HCT116 (cell line): ENCODE measurements at regions not wholly inside any gene's neighbourhood (a gene's known extent, or its start where the extent isn't known, plus 50 kb on each side); places are given as distances from the start of the nearest gene placed in this dataset.

ENCODE experiments used
- ATAC-seq: fragments of 200-7000 bp; cut with Tn5 transposase; 2 replicates; pipeline ENCODE4 v1.9.1; 2020; ENCODE audit warnings: mild to moderate bottlenecking, moderate library complexity
- BruUV-seq: library from RNA; stranded (reverse); fragments of 400-500 nt; replicated peaks from 2 replicates; lab custom pipeline; 2021; lab: Mats Ljungman, UMichigan
- CTCF ChIA-PET: fragments of 300-600 bp; sonication (Branson Sonifier 250); formaldehyde crosslinking; loops from one replicate; lab custom pipeline; 2021; ENCODE audit warnings: antibody characterized with exemption; lab: Charles Lee
- POLR2A ChIA-PET: fragments of 300-600, 350-600 bp; sonication (Branson Sonifier 250); formaldehyde crosslinking; loops from one replicate; lab custom pipeline; 2021; ENCODE audit warnings: antibody characterized with exemption; lab: Charles Lee
- RAD21 ChIA-PET, 2 experiments: fragments of 300-600 bp; sonication (Branson Sonifier 250); formaldehyde crosslinking; loops; one replicate each; lab custom pipeline; 2023; ENCODE audit warnings: low total read pairs in 2 of 2; ENCODE audit not compliant: uncharacterized antibody in 2 of 2, unreplicated experiment in 2 of 2, low non-redundant PET in 1 of 2; lab: Charles Lee
- DNase-seq: peaks from one replicate; pipeline ENCODE4 v3.0.0-alpha.2; 2010; ENCODE audit warnings: low read depth, low spot score
- H2AFZ ChIP-seq: fragments of 200-600 bp; shearing (Covaris generic), sonication (generic); 2 replicates; pipeline ENCODE4 v1.6.1; 2017; ENCODE audit warnings: low read depth, mixed run types, mixed read lengths, antibody characterized with exemption, low read length; ENCODE audit not compliant: poor library complexity, severe bottlenecking
- H3K27ac ChIP-seq: 2 replicates; pipeline ENCODE4 v1.5.1; 2012; ENCODE audit warnings: low read depth, low read length
- H3K27me3 ChIP-seq: fragments of 200-600 bp; sonication (generic); 2 replicates; pipeline ENCODE4 v1.6.1; 2016; ENCODE audit warnings: mixed run types, low read length, mixed read lengths; ENCODE audit not compliant: insufficient read depth
- H3K36me3 ChIP-seq, 2 experiments: fragments of 200-500 bp in 1 of 2; fragments of 200-600 bp in 1 of 2; sonication (Bioruptor generic) in 1 of 2; sonication (generic) in 1 of 2; 2 replicates each; pipeline versions ENCODE4 v1.5.1 to v1.6.1; 2014 to 2016; ENCODE audit warnings: low read length in 2 of 2, inconsistent platforms in 1 of 2, mixed read lengths in 1 of 2, mixed run types in 1 of 2; ENCODE audit not compliant: insufficient read depth in 2 of 2, control insufficient read depth in 1 of 2
- H3K4me1 ChIP-seq, 2 experiments: fragments of 200-600 bp in 1 of 2; sonication (generic) in 1 of 2; 2 replicates each; pipeline versions ENCODE4 v1.5.1 to v1.6.1; 2012 to 2017; ENCODE audit warnings: low read length in 2 of 2, inconsistent platforms in 1 of 2, mild to moderate bottlenecking in 1 of 2, mixed read lengths in 1 of 2, mixed run types in 1 of 2, moderate library complexity in 1 of 2; ENCODE audit not compliant: insufficient read depth in 2 of 2, control insufficient read depth in 1 of 2
- H3K4me2 ChIP-seq: fragments of 200-600 bp; sonication (generic); 2 replicates; pipeline ENCODE4 v1.6.1; 2017; ENCODE audit warnings: mixed run types, low read length, mixed read lengths
- H3K4me3 ChIP-seq, 2 experiments: fragments of 200-600 bp in 1 of 2; sonication (generic) in 1 of 2; replicated peaks in 1 of 2; 2 replicates each; pipeline ENCODE4 v1.5.1; 2011 to 2016; ENCODE audit warnings: low read length in 2 of 2, control low read depth in 1 of 2, low read depth in 1 of 2, mild to moderate bottlenecking in 1 of 2, mixed read lengths in 1 of 2, mixed run types in 1 of 2
- H3K79me2 ChIP-seq: fragments of 200-600 bp; sonication (generic); 2 replicates; pipeline ENCODE4 v1.6.1; 2017; ENCODE audit warnings: mild to moderate bottlenecking, mixed run types, low read length, moderate library complexity, mixed read lengths; ENCODE audit not compliant: insufficient read depth
- H3K9ac ChIP-seq: fragments of 200-600 bp; sonication (generic); 2 replicates; pipeline ENCODE4 v1.6.1; 2016; ENCODE audit warnings: low read length, mixed read lengths
- H3K9me2 ChIP-seq: fragments of 200-600 bp; sonication (generic), shearing (Covaris generic); 2 replicates; pipeline ENCODE4 v1.6.1; 2017; ENCODE audit warnings: mixed run types, mild to moderate bottlenecking, moderate library complexity; ENCODE audit not compliant: insufficient read depth
- H3K9me3 ChIP-seq, 2 experiments: fragments of 200-500 bp in 1 of 2; fragments of 200-600 bp in 1 of 2; sonication (Bioruptor generic) in 1 of 2; sonication (generic) in 1 of 2; 2 replicates each; pipeline ENCODE4 v1.6.1; 2014 to 2017; ENCODE audit warnings: low read length in 2 of 2, mixed read lengths in 2 of 2, inconsistent platforms in 1 of 2, low read depth in 1 of 2, mild to moderate bottlenecking in 1 of 2, mixed run types in 1 of 2, moderate library complexity in 1 of 2; ENCODE audit not compliant: control insufficient read depth in 1 of 2, insufficient read depth in 1 of 2
- H4K20me1 ChIP-seq: fragments of 200-600 bp; sonication (generic), shearing (Covaris generic); 2 replicates; pipeline ENCODE4 v1.6.1; 2017; ENCODE audit warnings: mixed run types, mild to moderate bottlenecking, moderate library complexity; ENCODE audit not compliant: insufficient read depth
- ATF3 ChIP-seq: IDR thresholded peaks from 2 replicates; pipeline ENCODE4 v1.6.1; 2012
- CBX3 ChIP-seq: IDR thresholded peaks from 2 replicates; pipeline ENCODE4 v1.6.1; 2012; ENCODE audit warnings: low read depth
- CEBPB ChIP-seq: IDR thresholded peaks from 2 replicates; pipeline ENCODE4 v1.6.1; 2012; ENCODE audit warnings: low read depth
- EGR1 ChIP-seq: IDR thresholded peaks from 2 replicates; pipeline ENCODE4 v1.6.1; 2012; ENCODE audit warnings: low read depth
- EZH2phosphoT487 ChIP-seq: fragments of 200-600 bp; IDR thresholded peaks from 2 replicates; pipeline ENCODE4 v1.6.1; 2018; ENCODE audit warnings: antibody characterized with exemption, borderline replicate concordance
- FOSL1 ChIP-seq: IDR thresholded peaks from 2 replicates; pipeline ENCODE4 v1.6.1; 2012; ENCODE audit warnings: low read depth
- POLR2AphosphoS5 ChIP-seq: IDR thresholded peaks from 2 replicates; pipeline ENCODE4 v1.6.1; 2011; ENCODE audit warnings: mild to moderate bottlenecking, low read depth, low read length, moderate library complexity
- RAD21 ChIP-seq: IDR thresholded peaks from 2 replicates; pipeline ENCODE4 v1.6.1; 2012; ENCODE audit warnings: low read depth, mild to moderate bottlenecking
- SP1 ChIP-seq: IDR thresholded peaks from 2 replicates; pipeline ENCODE4 v1.6.1; 2012; ENCODE audit warnings: low read depth
- YY1 ChIP-seq: IDR thresholded peaks from 2 replicates; pipeline ENCODE4 v1.6.1; 2011; ENCODE audit warnings: low read length, low read depth, moderate library complexity, mild to moderate bottlenecking; ENCODE audit not compliant: insufficient replicate concordance; ENCODE audit errors: extremely low read depth
- ZFX ChIP-seq: fragments of 450-650 bp; IDR thresholded peaks from 2 replicates; pipeline ENCODE4 v1.6.1; 2017
- ZNF274 ChIP-seq: fragments of 200-500 bp; sonication (Bioruptor generic); IDR thresholded peaks from 2 replicates; pipeline ENCODE4 v1.6.1; 2014; ENCODE audit warnings: mild to moderate bottlenecking, low read depth, low read length, inconsistent platforms
- intact Hi-C: fragments of 100-400 bp; cut with micrococcal nuclease; formaldehyde crosslinking; loops from 2 replicates; pipeline ENCODE4 v1.10.0; 2022
- TF ChIP-seq, protein P1 (sequence below): IDR thresholded peaks from 2 replicates; pipeline ENCODE4 v1.6.1; 2012; ENCODE audit warnings: low read depth
- TF ChIP-seq, protein P2 (sequence below), 3 experiments: fragments of 200-600 bp in 1 of 3; sonication (generic) in 1 of 3; IDR thresholded peaks in 2 of 3; conservative IDR thresholded peaks in 1 of 3; 2 replicates each; pipeline ENCODE4 v1.5.1; 2012 to 2017; ENCODE audit warnings: low read depth in 2 of 3, low read length in 2 of 3, antibody characterized with exemption in 1 of 3, borderline replicate concordance in 1 of 3, control low read depth in 1 of 3, mild to moderate bottlenecking in 1 of 3, mixed read lengths in 1 of 3, mixed run types in 1 of 3, moderate library complexity in 1 of 3; ENCODE audit not compliant: insufficient read depth in 1 of 3

DNA sequence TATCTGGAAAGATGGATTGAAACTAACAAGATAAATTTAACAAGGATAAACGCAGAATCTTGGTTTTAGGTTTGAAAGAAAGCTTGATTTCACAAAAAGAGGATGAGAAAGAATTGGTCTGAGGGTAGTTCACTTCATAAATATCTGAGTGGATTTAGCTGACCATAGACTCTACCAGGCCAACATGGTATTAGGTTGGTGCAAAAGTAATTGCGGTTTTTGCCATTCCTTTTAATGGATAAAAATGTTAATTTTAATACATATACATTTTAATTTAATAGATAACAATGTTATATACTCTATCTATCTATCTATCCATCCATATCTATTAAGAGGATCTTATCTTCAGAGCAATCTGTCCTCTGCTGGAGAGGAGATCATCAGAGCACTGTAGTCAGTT lies 70.2 kb upstream of the PLXNA2 start:
- Histone ChIP-seq H3K4me3 (no peak overlapping the region), H3K4me2 (no peak overlapping the region), H3K27ac (no peak overlapping the region), H3K9ac (no peak overlapping the region), H3K9me3 (no peaks in the 10 kb centered on the region), H3K36me3 (no peaks in the 10 kb centered on the region), H3K79me2 (no peaks in the 10 kb centered on the region), H3K9me2 (no peaks in the 10 kb centered on the region), H4K20me1 (no peaks in the 10 kb centered on the region), H3K27me3 (peaks cover 10% of the 10 kb centered on the region; the same call in 1 of the 2 replicates), H2AFZ (no peak overlapping the region), H3K4me1 (no peaks in the 10 kb centered on the region)
- RAD21 ChIA-PET = no interaction called here
- CTCF ChIA-PET = no interaction called here
- TF ChIP-seq, protein P1, sequence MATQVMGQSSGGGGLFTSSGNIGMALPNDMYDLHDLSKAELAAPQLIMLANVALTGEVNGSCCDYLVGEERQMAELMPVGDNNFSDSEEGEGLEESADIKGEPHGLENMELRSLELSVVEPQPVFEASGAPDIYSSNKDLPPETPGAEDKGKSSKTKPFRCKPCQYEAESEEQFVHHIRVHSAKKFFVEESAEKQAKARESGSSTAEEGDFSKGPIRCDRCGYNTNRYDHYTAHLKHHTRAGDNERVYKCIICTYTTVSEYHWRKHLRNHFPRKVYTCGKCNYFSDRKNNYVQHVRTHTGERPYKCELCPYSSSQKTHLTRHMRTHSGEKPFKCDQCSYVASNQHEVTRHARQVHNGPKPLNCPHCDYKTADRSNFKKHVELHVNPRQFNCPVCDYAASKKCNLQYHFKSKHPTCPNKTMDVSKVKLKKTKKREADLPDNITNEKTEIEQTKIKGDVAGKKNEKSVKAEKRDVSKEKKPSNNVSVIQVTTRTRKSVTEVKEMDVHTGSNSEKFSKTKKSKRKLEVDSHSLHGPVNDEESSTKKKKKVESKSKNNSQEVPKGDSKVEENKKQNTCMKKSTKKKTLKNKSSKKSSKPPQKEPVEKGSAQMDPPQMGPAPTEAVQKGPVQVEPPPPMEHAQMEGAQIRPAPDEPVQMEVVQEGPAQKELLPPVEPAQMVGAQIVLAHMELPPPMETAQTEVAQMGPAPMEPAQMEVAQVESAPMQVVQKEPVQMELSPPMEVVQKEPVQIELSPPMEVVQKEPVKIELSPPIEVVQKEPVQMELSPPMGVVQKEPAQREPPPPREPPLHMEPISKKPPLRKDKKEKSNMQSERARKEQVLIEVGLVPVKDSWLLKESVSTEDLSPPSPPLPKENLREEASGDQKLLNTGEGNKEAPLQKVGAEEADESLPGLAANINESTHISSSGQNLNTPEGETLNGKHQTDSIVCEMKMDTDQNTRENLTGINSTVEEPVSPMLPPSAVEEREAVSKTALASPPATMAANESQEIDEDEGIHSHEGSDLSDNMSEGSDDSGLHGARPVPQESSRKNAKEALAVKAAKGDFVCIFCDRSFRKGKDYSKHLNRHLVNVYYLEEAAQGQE = no peak
- TF ChIP-seq EGR1 (no peak), POLR2AphosphoS5 (no peak), RAD21 (no peak), YY1 (no peak), CEBPB (no peak), ATF3 (no peak), ZFX (no peak), ZNF274 (no peak), CBX3 (no peak), EZH2phosphoT487 (no peak), FOSL1 (no peak), SP1 (no peak)
- TF ChIP-seq, protein P2, sequence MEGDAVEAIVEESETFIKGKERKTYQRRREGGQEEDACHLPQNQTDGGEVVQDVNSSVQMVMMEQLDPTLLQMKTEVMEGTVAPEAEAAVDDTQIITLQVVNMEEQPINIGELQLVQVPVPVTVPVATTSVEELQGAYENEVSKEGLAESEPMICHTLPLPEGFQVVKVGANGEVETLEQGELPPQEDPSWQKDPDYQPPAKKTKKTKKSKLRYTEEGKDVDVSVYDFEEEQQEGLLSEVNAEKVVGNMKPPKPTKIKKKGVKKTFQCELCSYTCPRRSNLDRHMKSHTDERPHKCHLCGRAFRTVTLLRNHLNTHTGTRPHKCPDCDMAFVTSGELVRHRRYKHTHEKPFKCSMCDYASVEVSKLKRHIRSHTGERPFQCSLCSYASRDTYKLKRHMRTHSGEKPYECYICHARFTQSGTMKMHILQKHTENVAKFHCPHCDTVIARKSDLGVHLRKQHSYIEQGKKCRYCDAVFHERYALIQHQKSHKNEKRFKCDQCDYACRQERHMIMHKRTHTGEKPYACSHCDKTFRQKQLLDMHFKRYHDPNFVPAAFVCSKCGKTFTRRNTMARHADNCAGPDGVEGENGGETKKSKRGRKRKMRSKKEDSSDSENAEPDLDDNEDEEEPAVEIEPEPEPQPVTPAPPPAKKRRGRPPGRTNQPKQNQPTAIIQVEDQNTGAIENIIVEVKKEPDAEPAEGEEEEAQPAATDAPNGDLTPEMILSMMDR (IDR thresholded peaks at IDR 0.05 in 2 of 3, conservative IDR thresholded peaks at IDR 0.05 in 1 of 3; ENCODE audit: borderline replicate concordance in 1 of 3, insufficient read depth in 1 of 3, low read depth in 2 of 3, low read length in 2 of 3) = no peak
- POLR2A ChIA-PET = no interaction called here
- no peak for ATAC-seq
- BruUV-seq = no TSS peak
- no peak for DNase-seq
- intact Hi-C loops = no loop called here
